Sigmoid colon (tissue), 3 donors: ENCODE measurements at regions not wholly inside any gene's neighbourhood (a gene's known extent, or its start where the extent isn't known, plus 50 kb on each side); places are given as distances from the start of the nearest gene placed in this dataset.

ENCODE experiments used
- CTCF ChIP-seq, 4 experiments: fragments of 450-650 bp in 3 of 4; fragments of 200-600 bp in 1 of 4; IDR thresholded peaks; one replicate each; pipeline ENCODE4 v1.5.1; 2016 to 2019; ENCODE audit warnings: antibody characterized with exemption in 4 of 4, mild to moderate bottlenecking in 3 of 4, moderate library complexity in 2 of 4
- POLR2A ChIP-seq, 2 donors: fragments of 450-650 bp; IDR thresholded peaks; one replicate each; pipeline ENCODE4 v1.6.1; 2016; ENCODE audit warnings: antibody characterized with exemption in 2 of 2, mild to moderate bottlenecking in 2 of 2, moderate library complexity in 2 of 2

GRCh38 chr2:151097895-151098294 lies 163.8 kb downstream of the RBM43 start:
- TF ChIP-seq CTCF (IDR thresholded peaks at IDR 0.05) (no peak), POLR2A (IDR thresholded peaks at IDR 0.05) (no peak)
